Vagina (tissue), 2 donors: ENCODE measurements at regions not wholly inside any gene's neighbourhood (a gene's known extent, or its start where the extent isn't known, plus 50 kb on each side); places are given as distances from the start of the nearest gene placed in this dataset.

ENCODE experiments used
- POLR2A ChIP-seq, 2 donors: fragments of 450-650 bp; IDR thresholded peaks; one replicate each; pipeline ENCODE4 v1.6.1; 2017; ENCODE audit warnings: antibody characterized with exemption in 2 of 2, mild to moderate bottlenecking in 2 of 2, moderate library complexity in 2 of 2
- POLR2AphosphoS5 ChIP-seq, 2 donors: sonication (generic); formaldehyde crosslinking; IDR thresholded peaks; one replicate each; pipeline ENCODE4 v1.9.0; 2017; ENCODE audit warnings: antibody characterized with exemption in 2 of 2, mild to moderate bottlenecking in 2 of 2, low read depth in 1 of 2; ENCODE audit not compliant: insufficient read depth in 1 of 2
- TF ChIP-seq, protein P1 (sequence below), 3 experiments: fragments of 450-650 bp in 2 of 3; fragments of 200-600 bp in 1 of 3; sonication (generic) in 1 of 3; IDR thresholded peaks; one replicate each; pipeline ENCODE4 v1.5.1; 2017 to 2019; ENCODE audit warnings: antibody characterized with exemption in 3 of 3, mild to moderate bottlenecking in 2 of 3, moderate library complexity in 2 of 3

GRCh38 chr4:158053086-158053485, 119.7 kb downstream of the GASK1B start:
- TF ChIP-seq, protein P1, sequence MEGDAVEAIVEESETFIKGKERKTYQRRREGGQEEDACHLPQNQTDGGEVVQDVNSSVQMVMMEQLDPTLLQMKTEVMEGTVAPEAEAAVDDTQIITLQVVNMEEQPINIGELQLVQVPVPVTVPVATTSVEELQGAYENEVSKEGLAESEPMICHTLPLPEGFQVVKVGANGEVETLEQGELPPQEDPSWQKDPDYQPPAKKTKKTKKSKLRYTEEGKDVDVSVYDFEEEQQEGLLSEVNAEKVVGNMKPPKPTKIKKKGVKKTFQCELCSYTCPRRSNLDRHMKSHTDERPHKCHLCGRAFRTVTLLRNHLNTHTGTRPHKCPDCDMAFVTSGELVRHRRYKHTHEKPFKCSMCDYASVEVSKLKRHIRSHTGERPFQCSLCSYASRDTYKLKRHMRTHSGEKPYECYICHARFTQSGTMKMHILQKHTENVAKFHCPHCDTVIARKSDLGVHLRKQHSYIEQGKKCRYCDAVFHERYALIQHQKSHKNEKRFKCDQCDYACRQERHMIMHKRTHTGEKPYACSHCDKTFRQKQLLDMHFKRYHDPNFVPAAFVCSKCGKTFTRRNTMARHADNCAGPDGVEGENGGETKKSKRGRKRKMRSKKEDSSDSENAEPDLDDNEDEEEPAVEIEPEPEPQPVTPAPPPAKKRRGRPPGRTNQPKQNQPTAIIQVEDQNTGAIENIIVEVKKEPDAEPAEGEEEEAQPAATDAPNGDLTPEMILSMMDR (IDR thresholded peaks at IDR 0.05): no peak
- TF ChIP-seq POLR2A (IDR thresholded peaks at IDR 0.05) (no peak), POLR2AphosphoS5 (IDR thresholded peaks at IDR 0.05; ENCODE audit: insufficient read depth in 1 of 2, low read depth in 1 of 2) (no peak)
